RPMI7951 (cell line): ENCODE measurements at regions not wholly inside any gene's neighbourhood (a gene's known extent, or its start where the extent isn't known, plus 50 kb on each side); places are given as distances from the start of the nearest gene placed in this dataset.
"Not testable (repeated sequence)": the region's sequence is repeated elsewhere in the genome, so short reads cannot be mapped to it uniquely, and the experiment has no call there.

Experiments used
- DNase-seq: peaks from one replicate; pipeline ENCODE4 v3.0.0-alpha.2; 2012; ENCODE audit warnings: low read depth

GRCh38 chr7:20466543-20467021 lies 135.9 kb downstream of the ITGB8 start:
- DNase-seq = no peak

- no peak for DNase-seq
Observed at GRCh38 chr7:20470082-20470481, 139.4 kb downstream of the ITGB8 start.

GRCh38 chr7:20470726-20471125 lies 140.0 kb downstream of the ITGB8 start:
- DNase-seq = no peak

GRCh38 chr7:20474249-20474648 lies 141.2 kb upstream of the ABCB5 start:
- DNase-seq = peak; percentile 32

- DNase-seq = no peak
Observed at GRCh38 chr7:20475756-20476155, 139.7 kb upstream of the ABCB5 start.

GRCh38 chr7:20477067-20477466 lies 138.4 kb upstream of the ABCB5 start:
- no peak for DNase-seq

GRCh38 chr7:20479706-20480105 lies 135.8 kb upstream of the ABCB5 start:
- DNase-seq = no peak

- DNase-seq = peak; percentile 21
Observed at GRCh38 chr7:20482071-20482470, 133.4 kb upstream of the ABCB5 start.

- DNase-seq = no peak
Observed at GRCh38 chr7:20484356-20484755, 131.1 kb upstream of the ABCB5 start.

- DNase-seq = no peak
Observed at GRCh38 chr7:20488850-20489249, 126.6 kb upstream of the ABCB5 start.

- DNase-seq = no peak
Observed at GRCh38 chr7:20491284-20491683, 124.2 kb upstream of the ABCB5 start.

GRCh38 chr7:20494566-20494965 lies 120.9 kb upstream of the ABCB5 start:
- no peak for DNase-seq

- DNase-seq = not testable (repeated sequence)
Observed at GRCh38 chr7:20501473-20501872, 114.0 kb upstream of the ABCB5 start.

- no peak for DNase-seq
Observed at GRCh38 chr7:20503278-20503950, 112.1 kb upstream of the ABCB5 start.

GRCh38 chr7:20504060-20504459 lies 111.4 kb upstream of the ABCB5 start:
- no peak for DNase-seq

- no peak for DNase-seq
Observed at GRCh38 chr7:20506175-20506574, 109.3 kb upstream of the ABCB5 start.

GRCh38 chr7:20507157-20507556 lies 108.3 kb upstream of the ABCB5 start:
- no peak for DNase-seq

- DNase-seq = peak; percentile 43
Observed at GRCh38 chr7:20508109-20508508, 107.4 kb upstream of the ABCB5 start.

- no peak for DNase-seq
Observed at GRCh38 chr7:20509892-20510572, 105.4 kb upstream of the ABCB5 start.

- no peak for DNase-seq
Observed at GRCh38 chr7:20510573-20510900, 104.9 kb upstream of the ABCB5 start.

GRCh38 chr7:20513341-20513740 lies 102.1 kb upstream of the ABCB5 start:
- DNase-seq = peak; percentile 4

GRCh38 chr7:20513897-20514296 lies 101.6 kb upstream of the ABCB5 start:
- DNase-seq = no peak

- peak; percentile 84 for DNase-seq
Observed at GRCh38 chr7:20514364-20514763, 101.1 kb upstream of the ABCB5 start.

- peak; percentile 35 for DNase-seq
Observed at GRCh38 chr7:20519645-20520044, 95.8 kb upstream of the ABCB5 start.
